H9 (cell line): ENCODE measurements at regions not wholly inside any gene's neighbourhood (a gene's known extent, or its start where the extent isn't known, plus 50 kb on each side); places are given as distances from the start of the nearest gene placed in this dataset.

Experiments used
- DNase-seq: peaks from one replicate; pipeline ENCODE4 v3.0.0-alpha.2; 2017
- H2AFZ ChIP-seq: one replicate; pipeline ENCODE4 v1.6.1; 2013; ENCODE audit warnings: mild to moderate bottlenecking, low read length, control low read depth, moderate library complexity
- H2AK5ac ChIP-seq: 2 replicates; pipeline ENCODE4 v1.6.1; 2013; ENCODE audit warnings: low read length, control low read depth, mixed read lengths; ENCODE audit not compliant: insufficient read length
- H2BK120ac ChIP-seq: one replicate; pipeline ENCODE4 v1.6.1; 2013; ENCODE audit warnings: low read depth, mild to moderate bottlenecking, low read length, control low read depth, inconsistent platforms; ENCODE audit not compliant: poor library complexity, severe bottlenecking
- H2BK12ac ChIP-seq: 2 replicates; pipeline ENCODE4 v1.6.1; 2013; ENCODE audit warnings: low read length, control low read depth, mixed read lengths, low read depth; ENCODE audit not compliant: insufficient read length
- H2BK15ac ChIP-seq: 2 replicates; pipeline ENCODE4 v1.6.1; 2013; ENCODE audit warnings: low read depth, low read length, control low read depth
- H2BK20ac ChIP-seq: one replicate; pipeline ENCODE4 v1.6.1; 2013; ENCODE audit warnings: low read depth, mild to moderate bottlenecking, low read length, control low read depth, inconsistent platforms; ENCODE audit not compliant: poor library complexity, severe bottlenecking
- H2BK5ac ChIP-seq: 2 replicates; pipeline ENCODE4 v1.6.1; 2013; ENCODE audit warnings: low read length, control low read depth, mixed read lengths; ENCODE audit not compliant: insufficient read length
- H3K14ac ChIP-seq: 2 replicates; pipeline ENCODE4 v1.6.1; 2013; ENCODE audit warnings: low read length, control low read depth; ENCODE audit not compliant: insufficient read depth
- H3K18ac ChIP-seq: 2 replicates; pipeline ENCODE4 v1.6.1; 2013; ENCODE audit warnings: low read depth, mild to moderate bottlenecking, mixed read lengths, low read length, control low read depth; ENCODE audit not compliant: insufficient read length
- H3K23ac ChIP-seq: 2 replicates; pipeline ENCODE4 v1.6.1; 2013; ENCODE audit warnings: low read length, control low read depth, mixed read lengths, low read depth; ENCODE audit not compliant: insufficient read length
- H3K23me2 ChIP-seq: 2 replicates; pipeline ENCODE4 v1.6.1; 2013; ENCODE audit warnings: low read depth, mild to moderate bottlenecking, mixed read lengths, low read length, control low read depth; ENCODE audit not compliant: insufficient read length, poor library complexity, severe bottlenecking
- H3K27ac ChIP-seq: 2 replicates; pipeline ENCODE4 v1.5.1; 2013; ENCODE audit warnings: low read length, control low read depth, mixed read lengths, low read depth; ENCODE audit not compliant: insufficient read length
- H3K27me3 ChIP-seq: 2 replicates; pipeline ENCODE4 v1.6.1; 2013; ENCODE audit warnings: low read length, control low read depth, inconsistent platforms; ENCODE audit not compliant: insufficient read depth
- H3K4ac ChIP-seq: 2 replicates; pipeline ENCODE4 v1.6.1; 2013; ENCODE audit warnings: low read depth, mild to moderate bottlenecking, control low read depth, inconsistent platforms, low read length, moderate library complexity
- H3K4me1 ChIP-seq: 2 replicates; pipeline ENCODE4 v1.6.1; 2013; ENCODE audit warnings: low read length, control low read depth, inconsistent platforms; ENCODE audit not compliant: insufficient read depth
- H3K4me2 ChIP-seq: 2 replicates; pipeline ENCODE4 v1.6.1; 2013; ENCODE audit warnings: low read length, control low read depth, mixed read lengths; ENCODE audit not compliant: insufficient read length, insufficient read depth
- H3K56ac ChIP-seq: 2 replicates; pipeline ENCODE4 v1.6.1; 2013; ENCODE audit warnings: low read depth, mild to moderate bottlenecking, mixed read lengths, low read length, control low read depth; ENCODE audit not compliant: insufficient read length
- H3K79me1 ChIP-seq: 2 replicates; pipeline ENCODE4 v1.6.1; 2013; ENCODE audit warnings: low read depth, mild to moderate bottlenecking, moderate library complexity, low read length, control low read depth, inconsistent platforms; ENCODE audit not compliant: insufficient read depth, poor library complexity, severe bottlenecking
- H3K79me2 ChIP-seq: 2 replicates; pipeline ENCODE4 v1.6.1; 2013; ENCODE audit warnings: low read length, control low read depth, inconsistent platforms; ENCODE audit not compliant: insufficient read depth
- H3K9ac ChIP-seq: 2 replicates; pipeline ENCODE4 v1.6.1; 2013; ENCODE audit warnings: low read length, control low read depth, mixed read lengths; ENCODE audit not compliant: insufficient read length; ENCODE audit errors: extremely low read depth
- H3K9me3 ChIP-seq: one replicate; pipeline ENCODE4 v1.6.1; 2013; ENCODE audit warnings: low read depth, low read length, inconsistent platforms; ENCODE audit not compliant: control insufficient read depth
- H3T11ph ChIP-seq: one replicate; pipeline ENCODE4 v1.6.1; 2013; ENCODE audit warnings: mild to moderate bottlenecking, low read length, control low read depth, inconsistent platforms
- H4K20me1 ChIP-seq: one replicate; pipeline ENCODE4 v1.6.1; 2013; ENCODE audit not compliant: control insufficient read depth, insufficient read length, insufficient read depth
- H4K5ac ChIP-seq: 2 replicates; pipeline ENCODE4 v1.6.1; 2013; ENCODE audit warnings: low read depth, mild to moderate bottlenecking, mixed read lengths, low read length, control low read depth; ENCODE audit not compliant: insufficient read length
- H4K8ac ChIP-seq: replicated peaks from 2 replicates; pipeline ENCODE4 v1.6.1; 2013; ENCODE audit warnings: low read length, control low read depth, mixed read lengths, low read depth; ENCODE audit not compliant: insufficient read length
- H4K91ac ChIP-seq: 2 replicates; pipeline ENCODE4 v1.6.1; 2013; ENCODE audit warnings: low read depth, mild to moderate bottlenecking, moderate library complexity, mixed read lengths, low read length, control low read depth; ENCODE audit not compliant: insufficient read length
- H3K27ac Mint-ChIP-seq, 3 experiments: 2 replicates in 2 of 3; 3 replicates in 1 of 3; pipeline ENCODE4 v1.8.0; 2020 to 2021; ENCODE audit warnings: mixed read lengths in 3 of 3, mild to moderate bottlenecking in 1 of 3, moderate library complexity in 1 of 3
- H3K27me3 Mint-ChIP-seq: 2 replicates; pipeline ENCODE4 v1.8.0; 2021; ENCODE audit warnings: low read depth, mild to moderate bottlenecking, moderate library complexity, mixed read lengths
- H3K36me3 Mint-ChIP-seq, 3 experiments: 2 replicates in 2 of 3; 3 replicates in 1 of 3; pipeline ENCODE4 v1.8.0; 2020 to 2021; ENCODE audit warnings: low read depth in 3 of 3, mixed read lengths in 3 of 3; ENCODE audit not compliant: insufficient read depth in 1 of 3
- H3K4me1 Mint-ChIP-seq, 2 experiments: 2 replicates each; pipeline ENCODE4 v1.8.0; 2020; ENCODE audit warnings: mixed read lengths in 2 of 2
- H3K4me3 Mint-ChIP-seq, 2 experiments: 2 replicates in 1 of 2; 3 replicates in 1 of 2; pipeline ENCODE4 v1.8.0; 2020 to 2021; ENCODE audit warnings: mild to moderate bottlenecking in 2 of 2, mixed read lengths in 2 of 2, moderate library complexity in 1 of 2
- H3K9me3 Mint-ChIP-seq, 2 experiments: 2 replicates in 1 of 2; 3 replicates in 1 of 2; pipeline ENCODE4 v1.8.0; 2020; ENCODE audit warnings: mild to moderate bottlenecking in 2 of 2, mixed read lengths in 2 of 2, moderate library complexity in 1 of 2
- CTCF ChIP-seq: fragments of 200-600 bp; sonication (generic); conservative IDR thresholded peaks from 3 replicates; pipeline ENCODE4 v1.8.0; 2021; ENCODE audit warnings: antibody characterized with exemption, mild to moderate bottlenecking

GRCh38 chr11:40023724-40024123 lies 1435.7 kb downstream of the LRRC4C start:
- Histone ChIP-seq H2BK120ac (no peak overlapping the region), H3K79me2 (no peaks in the 10 kb centered on the region), H3K9me3 (no peaks in the 10 kb centered on the region), H2AK5ac (no peak overlapping the region), H4K8ac (no peak overlapping the region), H3K4me1 (no peaks in the 10 kb centered on the region), H2BK20ac (no peak overlapping the region), H3K27me3 (no peaks in the 10 kb centered on the region), H4K20me1 (no peaks in the 10 kb centered on the region), H2BK5ac (no peak overlapping the region), H3K9ac (no peak overlapping the region), H3K23ac (no peak overlapping the region), H2BK15ac (no peak overlapping the region), H3K18ac (no peak overlapping the region), H3K14ac (no peak overlapping the region), H2BK12ac (no peak overlapping the region), H4K91ac (no peak overlapping the region), H3K79me1 (no peaks in the 10 kb centered on the region), H2AFZ (no peak overlapping the region), H3K4ac (no peak overlapping the region), H3T11ph (no peak overlapping the region), H3K23me2 (no peaks in the 10 kb centered on the region), H3K4me2 (no peak overlapping the region), H3K56ac (no peak overlapping the region), H4K5ac (no peak overlapping the region), H3K27ac (no peak overlapping the region)
- Mint-ChIP-seq H3K36me3 (no peaks in the 10 kb centered on the region), H3K27ac (no peak overlapping the region; a peak in 1 of 7 replicates), H3K9me3 (no peaks in the 10 kb centered on the region), H3K27me3 (no peaks in the 10 kb centered on the region), H3K4me1 (peaks cover 0 to 4% of the 10 kb centered on the region in 2 experiments; a peak in 2 of 4 replicates), H3K4me3 (no peak overlapping the region)
- no peak for TF ChIP-seq CTCF
- no peak for DNase-seq
